ENCODE measurements at regions not wholly inside any gene's neighbourhood (a gene's known extent, or its start where the extent isn't known, plus 50 kb on each side); places are given as distances from the start of the nearest gene placed in this dataset.
"Not testable (repeated sequence)": the region's sequence is repeated elsewhere in the genome, so short reads cannot be mapped to it uniquely, and the experiment has no call there.

DNA sequence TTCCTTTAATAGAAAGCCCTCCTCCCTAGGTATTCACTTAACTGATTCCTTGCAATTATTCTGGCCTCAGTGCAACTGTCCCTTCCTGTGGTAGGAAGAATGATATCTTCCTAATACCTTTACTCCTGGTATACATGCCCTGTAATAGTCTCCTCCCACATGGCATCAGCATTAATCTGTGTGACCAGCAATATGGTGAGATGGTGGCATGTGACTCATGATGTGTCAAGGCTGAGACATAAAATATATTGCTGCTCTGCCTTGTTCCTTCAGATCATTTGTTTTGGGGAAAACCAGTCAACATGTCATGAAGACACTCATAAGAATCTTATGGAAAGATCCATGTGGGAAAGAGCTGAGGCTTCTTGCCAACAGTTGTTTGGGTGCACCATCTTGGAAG, 149.1 kb upstream of the TRPM3 start:
- Histone ChIP-seq H3K4me1 (no peaks in the 10 kb centered on the region), H3K27me3 (no peaks in the 10 kb centered on the region), H3K36me3 (no peaks in the 10 kb centered on the region), H3K9me3 (no peaks in the 10 kb centered on the region), H3K27ac (no peak overlapping the region), H3K4me3 (no peak overlapping the region)
- no peak for TF ChIP-seq POLR2AphosphoS5 (IDR thresholded peaks at IDR 0.05)
- TF ChIP-seq, protein P1, sequence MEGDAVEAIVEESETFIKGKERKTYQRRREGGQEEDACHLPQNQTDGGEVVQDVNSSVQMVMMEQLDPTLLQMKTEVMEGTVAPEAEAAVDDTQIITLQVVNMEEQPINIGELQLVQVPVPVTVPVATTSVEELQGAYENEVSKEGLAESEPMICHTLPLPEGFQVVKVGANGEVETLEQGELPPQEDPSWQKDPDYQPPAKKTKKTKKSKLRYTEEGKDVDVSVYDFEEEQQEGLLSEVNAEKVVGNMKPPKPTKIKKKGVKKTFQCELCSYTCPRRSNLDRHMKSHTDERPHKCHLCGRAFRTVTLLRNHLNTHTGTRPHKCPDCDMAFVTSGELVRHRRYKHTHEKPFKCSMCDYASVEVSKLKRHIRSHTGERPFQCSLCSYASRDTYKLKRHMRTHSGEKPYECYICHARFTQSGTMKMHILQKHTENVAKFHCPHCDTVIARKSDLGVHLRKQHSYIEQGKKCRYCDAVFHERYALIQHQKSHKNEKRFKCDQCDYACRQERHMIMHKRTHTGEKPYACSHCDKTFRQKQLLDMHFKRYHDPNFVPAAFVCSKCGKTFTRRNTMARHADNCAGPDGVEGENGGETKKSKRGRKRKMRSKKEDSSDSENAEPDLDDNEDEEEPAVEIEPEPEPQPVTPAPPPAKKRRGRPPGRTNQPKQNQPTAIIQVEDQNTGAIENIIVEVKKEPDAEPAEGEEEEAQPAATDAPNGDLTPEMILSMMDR (IDR thresholded peaks at IDR 0.05), result no peak
- DNase-seq (ENCODE audit: low spot score in 2 of 2), result no peak

GRCh38 chr9:71269859-71270258, 148.4 kb upstream of the TRPM3 start:
- no peak for DNase-seq (ENCODE audit: low spot score in 2 of 2)
- H3K4me3 ChIP-seq, result no peak overlapping the region
- H3K9me3 ChIP-seq, result no peaks in the 10 kb centered on the region
- 84% methylated on average over 4 of the region's 4 CpGs for WGBS
- no peaks in the 10 kb centered on the region for H3K36me3 ChIP-seq
- no peaks in the 10 kb centered on the region for H3K4me1 ChIP-seq
- H3K27me3 ChIP-seq, result no peaks in the 10 kb centered on the region
- no peak overlapping the region for H3K27ac ChIP-seq
- TF ChIP-seq EP300 (IDR thresholded peaks at IDR 0.05) (no peak), POLR2AphosphoS5 (IDR thresholded peaks at IDR 0.05) (no peak), POLR2A (IDR thresholded peaks at IDR 0.05) (no peak)
- TF ChIP-seq, protein P1 (IDR thresholded peaks at IDR 0.05), result no peak

DNA sequence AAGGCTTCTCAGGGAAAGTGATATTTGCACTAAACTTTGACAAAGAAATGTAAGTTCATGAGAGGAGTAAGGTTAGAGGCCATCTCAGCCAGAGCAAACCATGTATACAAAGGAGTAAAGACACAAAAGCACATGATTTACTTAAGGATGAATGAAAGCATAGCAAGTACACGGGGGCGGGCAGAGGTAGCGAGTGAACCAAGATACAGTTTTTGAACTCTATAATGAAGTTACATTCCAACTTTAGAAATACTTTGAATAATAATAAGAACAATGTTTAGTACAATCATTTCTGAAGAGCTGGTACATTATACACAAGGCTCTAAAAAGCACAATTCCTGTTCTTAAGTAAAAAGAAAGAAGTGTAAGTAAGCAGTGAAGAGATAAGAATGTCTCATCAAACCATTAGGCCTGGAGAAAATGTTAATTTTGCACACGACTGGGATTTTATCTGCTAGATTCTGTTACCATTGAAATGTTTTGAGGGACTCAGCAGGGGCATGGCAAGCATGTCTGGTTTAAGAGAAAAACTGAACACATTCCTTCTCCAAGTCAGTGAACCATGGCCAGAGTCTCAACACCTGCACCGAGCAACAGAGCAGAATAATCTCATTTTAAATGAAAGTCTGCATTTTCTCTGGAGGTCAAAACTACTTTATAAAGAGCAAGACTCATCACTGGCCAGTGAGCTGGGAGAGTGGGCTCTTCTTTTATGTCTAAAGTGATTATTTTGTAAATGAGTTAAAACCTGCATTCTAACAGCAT, 147.6 kb upstream of the TRPM3 start:
- Histone ChIP-seq H3K9me3 (no peaks in the 10 kb centered on the region), H3K36me3 (no peaks in the 10 kb centered on the region), H3K27me3 (no peaks in the 10 kb centered on the region), H3K27ac (no peak overlapping the region), H3K4me1 (no peaks in the 10 kb centered on the region), H3K4me3 (no peak overlapping the region)
- 83% methylated on average over 5 of the region's 5 CpGs for WGBS
- no peak for DNase-seq (ENCODE audit: low spot score in 2 of 2)
- TF ChIP-seq, protein P1 (IDR thresholded peaks at IDR 0.05), result no peak
- TF ChIP-seq EP300 (IDR thresholded peaks at IDR 0.05) (no peak), POLR2A (IDR thresholded peaks at IDR 0.05) (no peak), POLR2AphosphoS5 (IDR thresholded peaks at IDR 0.05) (no peak)

DNA sequence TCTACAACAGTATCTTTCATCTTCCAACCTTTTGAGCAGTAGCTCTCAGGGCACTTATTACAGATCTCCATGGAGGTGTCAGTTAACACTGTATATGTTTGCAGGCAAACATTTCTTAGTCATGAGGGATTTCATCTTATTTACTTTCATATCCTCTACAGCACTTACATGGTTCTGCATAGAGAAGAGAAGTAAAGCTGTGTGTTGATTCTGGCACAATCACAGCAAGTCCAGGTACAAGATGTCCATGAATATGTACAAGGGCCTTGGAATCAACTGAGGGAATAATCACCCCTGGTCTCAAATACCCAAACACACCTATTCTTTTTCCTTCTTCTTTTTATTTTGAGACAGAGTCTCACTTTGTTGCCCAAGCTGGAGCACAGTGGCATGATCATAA, 142.0 kb upstream of the TRPM3 start:
- no peaks in the 10 kb centered on the region for H3K4me1 ChIP-seq
- no peak for DNase-seq (ENCODE audit: low spot score in 2 of 2)
- H3K27me3 ChIP-seq, result no peaks in the 10 kb centered on the region
- H3K36me3 ChIP-seq, result no peaks in the 10 kb centered on the region
- TF ChIP-seq EP300 (IDR thresholded peaks at IDR 0.05), result no peak
- TF ChIP-seq, protein P1 (IDR thresholded peaks at IDR 0.05), result no peak
- no peak for TF ChIP-seq POLR2AphosphoS5 (IDR thresholded peaks at IDR 0.05)
- no peak for TF ChIP-seq POLR2A (IDR thresholded peaks at IDR 0.05)
- H3K9me3 ChIP-seq, result no peaks in the 10 kb centered on the region
- H3K27ac ChIP-seq, result no peak overlapping the region
- no peak overlapping the region for H3K4me3 ChIP-seq

- not testable (repeated sequence) for DNase-seq (ENCODE audit: low spot score in 2 of 2); H3K36me3 ChIP-seq
- WGBS, result 84% methylated on average over 2 of the region's 2 CpGs
Measured at GRCh38 chr9:71260419-71260818, 139.0 kb upstream of the TRPM3 start.

More at GRCh38 chr9:71260419-71260818, 139.0 kb upstream of the TRPM3 start:
- not testable (repeated sequence) for H3K27me3 ChIP-seq, H3K27ac ChIP-seq, H3K4me3 ChIP-seq, H3K4me1 ChIP-seq, H3K9me3 ChIP-seq

Data from suprapubic skin (tissue), 4 donors.